ENCODE measurements at regions not wholly inside any gene's neighbourhood (a gene's known extent, or its start where the extent isn't known, plus 50 kb on each side); places are given as distances from the start of the nearest gene placed in this dataset.
"Not testable (repeated sequence)": the region's sequence is repeated elsewhere in the genome, so short reads cannot be mapped to it uniquely, and the experiment has no call there.

DNA sequence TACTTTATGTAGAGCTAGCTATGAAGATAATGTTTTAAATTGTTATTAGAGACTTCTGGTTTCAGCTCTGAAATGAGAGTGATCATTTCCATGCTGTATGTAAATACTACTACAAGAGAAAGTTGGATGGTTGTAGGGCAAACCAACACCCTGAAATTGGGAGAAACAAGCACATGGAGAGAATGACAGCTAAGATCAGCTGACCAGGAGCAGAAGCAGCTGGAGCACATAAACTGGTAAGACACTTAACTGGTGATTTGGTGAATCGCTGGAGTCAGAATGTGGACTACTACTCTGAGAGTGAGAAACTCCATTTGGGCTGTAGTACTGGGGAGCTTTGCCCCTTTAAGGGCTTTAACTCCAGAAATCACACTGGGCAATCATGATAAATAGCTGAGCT is 226.8 kb downstream of the RND3 start:
- TF ChIP-seq, protein P1, sequence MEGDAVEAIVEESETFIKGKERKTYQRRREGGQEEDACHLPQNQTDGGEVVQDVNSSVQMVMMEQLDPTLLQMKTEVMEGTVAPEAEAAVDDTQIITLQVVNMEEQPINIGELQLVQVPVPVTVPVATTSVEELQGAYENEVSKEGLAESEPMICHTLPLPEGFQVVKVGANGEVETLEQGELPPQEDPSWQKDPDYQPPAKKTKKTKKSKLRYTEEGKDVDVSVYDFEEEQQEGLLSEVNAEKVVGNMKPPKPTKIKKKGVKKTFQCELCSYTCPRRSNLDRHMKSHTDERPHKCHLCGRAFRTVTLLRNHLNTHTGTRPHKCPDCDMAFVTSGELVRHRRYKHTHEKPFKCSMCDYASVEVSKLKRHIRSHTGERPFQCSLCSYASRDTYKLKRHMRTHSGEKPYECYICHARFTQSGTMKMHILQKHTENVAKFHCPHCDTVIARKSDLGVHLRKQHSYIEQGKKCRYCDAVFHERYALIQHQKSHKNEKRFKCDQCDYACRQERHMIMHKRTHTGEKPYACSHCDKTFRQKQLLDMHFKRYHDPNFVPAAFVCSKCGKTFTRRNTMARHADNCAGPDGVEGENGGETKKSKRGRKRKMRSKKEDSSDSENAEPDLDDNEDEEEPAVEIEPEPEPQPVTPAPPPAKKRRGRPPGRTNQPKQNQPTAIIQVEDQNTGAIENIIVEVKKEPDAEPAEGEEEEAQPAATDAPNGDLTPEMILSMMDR (IDR thresholded peaks at IDR 0.05; ENCODE audit: borderline replicate concordance, control extremely low read depth, extremely low read depth, insufficient read depth, missing control alignments) = no peak
- no peak for DNase-seq (ENCODE audit: low spot score)
- in situ Hi-C loops (cut with MboI; ENCODE audit: low sequenced_read_pairs, unreplicated experiment) = no loop called here

DNA sequence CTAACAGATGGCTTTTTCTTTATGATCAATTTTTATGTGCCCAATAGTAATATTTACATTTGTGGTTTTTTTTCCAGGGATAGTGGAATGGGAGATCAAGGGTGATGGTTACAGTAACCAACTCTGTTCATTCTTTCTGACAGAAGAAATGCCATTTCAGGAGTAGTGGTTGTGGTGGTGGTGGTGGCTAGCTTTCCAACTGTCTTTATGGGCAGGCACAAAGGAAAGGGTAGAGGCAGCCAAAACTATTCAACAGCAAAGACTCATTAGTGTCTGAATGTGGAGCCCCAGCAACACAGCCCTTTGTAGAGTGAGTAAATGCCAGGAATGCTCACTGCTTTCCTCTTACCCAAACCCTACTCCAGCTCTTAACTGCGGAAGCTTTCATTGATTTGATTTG is 227.7 kb downstream of the RND3 start:
- no peak for DNase-seq (ENCODE audit: low spot score)

DNA sequence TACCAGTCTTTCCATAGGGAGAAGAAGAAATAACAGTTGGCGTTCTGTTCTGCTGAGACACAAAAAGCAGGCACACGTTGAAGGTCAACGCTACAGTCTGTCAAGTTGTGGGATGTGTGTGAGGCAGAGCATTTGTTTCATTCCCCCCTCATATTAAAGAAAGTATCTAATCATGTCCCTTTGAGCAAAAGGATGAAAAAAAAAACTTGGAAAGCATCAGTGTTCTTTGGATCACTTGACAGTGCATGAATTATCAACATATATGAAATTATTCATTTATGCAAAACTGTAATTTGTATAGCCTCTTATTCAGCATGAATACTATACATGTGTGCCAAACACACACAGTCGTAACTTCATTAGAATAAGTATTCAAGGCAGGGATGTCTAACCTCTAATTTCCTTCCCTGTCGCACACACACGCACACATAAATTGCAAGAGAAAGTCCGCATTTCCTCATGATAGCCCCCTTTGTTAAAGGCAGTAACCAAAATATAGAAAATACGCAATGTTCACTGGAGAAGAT is 228.6 kb downstream of the RND3 start:
- no peak for DNase-seq (ENCODE audit: low spot score)
- TF ChIP-seq, protein P1 (IDR thresholded peaks at IDR 0.05; ENCODE audit: borderline replicate concordance, control extremely low read depth, extremely low read depth, insufficient read depth, missing control alignments) = no peak
- in situ Hi-C loops (cut with MboI; ENCODE audit: low sequenced_read_pairs, unreplicated experiment) = no loop called here

More for the DNA sequence above, 227.7 kb downstream of the RND3 start:
- in situ Hi-C loops (cut with MboI; ENCODE audit: low sequenced_read_pairs, unreplicated experiment) = no loop called here
- TF ChIP-seq, protein P1 (IDR thresholded peaks at IDR 0.05; ENCODE audit: borderline replicate concordance, control extremely low read depth, extremely low read depth, insufficient read depth, missing control alignments) = no peak

DNA sequence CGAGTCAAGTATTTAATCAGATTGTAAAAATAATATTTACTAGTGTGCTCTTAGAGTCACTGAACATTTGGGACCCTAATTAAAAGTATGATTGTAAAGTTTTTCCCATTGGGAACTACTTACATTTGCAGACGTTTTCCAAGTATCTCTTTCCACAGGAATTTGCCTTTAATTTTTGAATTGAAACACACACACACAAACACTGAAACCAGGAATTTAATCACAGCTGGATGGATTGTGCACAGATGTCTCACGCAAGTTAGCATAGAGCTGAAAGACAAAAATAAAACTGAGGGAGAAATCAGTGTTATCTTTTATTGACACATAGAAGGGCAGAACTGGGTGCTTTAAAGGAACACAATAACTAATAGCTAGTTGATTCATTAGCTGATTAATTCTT is 230.7 kb downstream of the RND3 start:
- TF ChIP-seq, protein P1 (IDR thresholded peaks at IDR 0.05; ENCODE audit: borderline replicate concordance, control extremely low read depth, extremely low read depth, insufficient read depth, missing control alignments) = no peak
- in situ Hi-C loops (cut with MboI; ENCODE audit: low sequenced_read_pairs, unreplicated experiment) = no loop called here
- no peak for DNase-seq (ENCODE audit: low spot score)

DNA sequence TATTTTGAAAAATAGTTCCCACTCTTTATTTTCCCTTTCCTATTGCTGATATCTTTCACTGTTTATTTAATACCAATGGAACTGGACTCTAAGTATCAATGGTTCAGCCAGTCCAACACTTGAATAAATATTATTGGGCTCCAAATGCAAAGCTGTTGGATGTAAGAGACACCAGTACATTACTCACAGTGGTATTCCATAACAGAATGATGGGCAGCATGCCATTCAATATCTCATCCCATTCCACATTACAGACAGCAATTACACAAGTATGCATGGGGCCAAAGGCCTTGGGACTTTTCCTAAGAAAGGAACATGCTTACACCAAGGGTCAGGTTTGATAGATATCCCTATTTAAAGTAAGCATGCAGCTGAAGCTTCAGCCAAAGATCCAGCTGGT is 231.9 kb downstream of the RND3 start:
- no peak for DNase-seq (ENCODE audit: low spot score)
- TF ChIP-seq, protein P1 (IDR thresholded peaks at IDR 0.05; ENCODE audit: borderline replicate concordance, control extremely low read depth, extremely low read depth, insufficient read depth, missing control alignments) = no peak
- in situ Hi-C loops (cut with MboI; ENCODE audit: low sequenced_read_pairs, unreplicated experiment) = no loop called here

DNA sequence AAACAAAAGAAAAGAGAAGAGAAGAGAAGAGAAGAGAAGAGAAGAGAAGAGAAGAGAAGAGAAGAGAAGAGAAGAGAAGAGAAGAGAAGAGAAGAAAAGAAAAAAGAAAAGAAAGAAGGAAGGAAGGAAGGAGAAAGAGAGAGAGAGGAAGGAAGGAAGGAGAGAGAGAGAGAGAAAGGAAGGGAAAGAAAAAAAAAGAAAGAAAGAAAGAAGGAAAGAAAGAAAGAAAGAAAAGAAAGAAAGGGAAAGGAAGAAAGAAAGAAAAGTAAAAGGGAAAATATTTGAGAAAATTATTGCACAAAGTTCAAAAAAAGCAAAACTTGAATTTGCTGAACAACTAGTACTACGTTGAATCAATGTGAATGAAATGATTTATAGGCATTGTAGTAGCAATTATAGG is 237.7 kb downstream of the RND3 start:
- DNase-seq (ENCODE audit: low spot score); in situ Hi-C loops (cut with MboI; ENCODE audit: low sequenced_read_pairs, unreplicated experiment): not testable (repeated sequence)

DNA sequence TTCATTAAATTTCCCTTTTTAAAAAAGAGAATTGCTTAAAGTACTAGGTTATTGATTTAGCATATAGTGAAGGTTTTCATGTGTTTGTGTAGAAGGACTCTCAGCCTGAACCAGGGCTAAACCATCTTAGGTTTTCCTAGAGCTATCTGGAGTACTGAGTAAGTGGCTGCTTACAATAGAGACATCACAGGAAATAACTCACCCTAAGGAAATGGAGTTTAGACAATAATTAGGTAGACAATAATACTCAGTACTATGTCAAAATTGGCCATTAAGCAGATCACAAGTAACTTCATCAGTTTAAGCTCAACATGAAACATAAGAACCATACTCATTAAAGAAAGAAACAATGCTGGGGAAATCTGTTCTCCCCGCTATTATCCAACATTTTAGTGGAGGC is 240.0 kb downstream of the RND3 start:
- in situ Hi-C loops (cut with MboI; ENCODE audit: low sequenced_read_pairs, unreplicated experiment) = no loop called here
- no peak for DNase-seq (ENCODE audit: low spot score)
- TF ChIP-seq, protein P1 (IDR thresholded peaks at IDR 0.05; ENCODE audit: borderline replicate concordance, control extremely low read depth, extremely low read depth, insufficient read depth, missing control alignments) = no peak
